Neural crest cell (in vitro differentiated cells): ENCODE measurements at regions not wholly inside any gene's neighbourhood (a gene's known extent, or its start where the extent isn't known, plus 50 kb on each side); places are given as distances from the start of the nearest gene placed in this dataset.
"Not testable (repeated sequence)": the region's sequence is repeated elsewhere in the genome, so short reads cannot be mapped to it uniquely, and the experiment has no call there.

Experiments used
- DNase-seq: peaks from one replicate; pipeline ENCODE4 v3.0.0; 2021; ENCODE audit warnings: low read depth, mixed read lengths, low spot score
- H3K27ac Mint-ChIP-seq: one replicate; pipeline ENCODE4 v1.8.0; 2021; ENCODE audit warnings: mild to moderate bottlenecking, mixed read lengths; ENCODE audit not compliant: unreplicated experiment
- H3K27me3 Mint-ChIP-seq: 2 replicates; pipeline ENCODE4 v1.8.0; 2021; ENCODE audit warnings: low read depth, mild to moderate bottlenecking, mixed read lengths
- H3K36me3 Mint-ChIP-seq: 2 replicates; pipeline ENCODE4 v1.8.0; 2021; ENCODE audit warnings: low read depth, mild to moderate bottlenecking, mixed read lengths
- H3K4me1 Mint-ChIP-seq: 2 replicates; pipeline ENCODE4 v1.8.0; 2021; ENCODE audit warnings: mixed read lengths
- H3K4me3 Mint-ChIP-seq: one replicate; pipeline ENCODE4 v1.8.0; 2021; ENCODE audit warnings: mild to moderate bottlenecking, mixed read lengths
- H3K9me3 Mint-ChIP-seq: 2 replicates; pipeline ENCODE4 v1.8.0; 2021; ENCODE audit warnings: mixed read lengths
- TF ChIP-seq, protein P1 (sequence below): fragments of 200-600 bp; sonication (generic); conservative IDR thresholded peaks from 2 replicates; pipeline ENCODE4 v1.5.0; 2021; ENCODE audit warnings: antibody characterized with exemption, mild to moderate bottlenecking

DNA sequence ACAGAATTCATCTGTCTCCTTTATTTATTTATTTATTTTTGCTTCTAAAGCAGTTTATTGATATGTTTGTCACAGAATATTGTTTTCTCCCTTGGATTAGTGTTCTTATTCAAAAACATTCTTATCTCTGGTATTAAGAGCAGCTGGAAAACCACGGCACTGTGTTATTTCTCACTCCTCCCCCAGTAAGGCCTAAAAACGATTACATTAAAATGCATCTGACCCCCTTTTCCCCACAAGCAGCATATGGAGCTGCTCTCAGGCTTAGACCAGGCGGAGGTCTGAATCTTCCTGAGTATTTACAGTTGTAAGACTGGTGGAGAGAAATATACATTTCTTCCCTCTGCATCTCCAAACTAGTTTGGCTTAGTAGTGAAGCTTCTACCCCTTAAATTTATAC lies 86.8 kb downstream of the HLX start:
- no peaks in the 10 kb centered on the region for H3K4me1 Mint-ChIP-seq
- H3K4me3 Mint-ChIP-seq, result no peak overlapping the region
- TF ChIP-seq, protein P1, sequence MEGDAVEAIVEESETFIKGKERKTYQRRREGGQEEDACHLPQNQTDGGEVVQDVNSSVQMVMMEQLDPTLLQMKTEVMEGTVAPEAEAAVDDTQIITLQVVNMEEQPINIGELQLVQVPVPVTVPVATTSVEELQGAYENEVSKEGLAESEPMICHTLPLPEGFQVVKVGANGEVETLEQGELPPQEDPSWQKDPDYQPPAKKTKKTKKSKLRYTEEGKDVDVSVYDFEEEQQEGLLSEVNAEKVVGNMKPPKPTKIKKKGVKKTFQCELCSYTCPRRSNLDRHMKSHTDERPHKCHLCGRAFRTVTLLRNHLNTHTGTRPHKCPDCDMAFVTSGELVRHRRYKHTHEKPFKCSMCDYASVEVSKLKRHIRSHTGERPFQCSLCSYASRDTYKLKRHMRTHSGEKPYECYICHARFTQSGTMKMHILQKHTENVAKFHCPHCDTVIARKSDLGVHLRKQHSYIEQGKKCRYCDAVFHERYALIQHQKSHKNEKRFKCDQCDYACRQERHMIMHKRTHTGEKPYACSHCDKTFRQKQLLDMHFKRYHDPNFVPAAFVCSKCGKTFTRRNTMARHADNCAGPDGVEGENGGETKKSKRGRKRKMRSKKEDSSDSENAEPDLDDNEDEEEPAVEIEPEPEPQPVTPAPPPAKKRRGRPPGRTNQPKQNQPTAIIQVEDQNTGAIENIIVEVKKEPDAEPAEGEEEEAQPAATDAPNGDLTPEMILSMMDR, result no peak
- H3K27ac Mint-ChIP-seq, result no peak overlapping the region
- DNase-seq, result no peak
- H3K27me3 Mint-ChIP-seq, result peaks cover 2% of the 10 kb centered on the region
- H3K9me3 Mint-ChIP-seq, result peaks cover 7% of the 10 kb centered on the region
- no peaks in the 10 kb centered on the region for H3K36me3 Mint-ChIP-seq

DNA sequence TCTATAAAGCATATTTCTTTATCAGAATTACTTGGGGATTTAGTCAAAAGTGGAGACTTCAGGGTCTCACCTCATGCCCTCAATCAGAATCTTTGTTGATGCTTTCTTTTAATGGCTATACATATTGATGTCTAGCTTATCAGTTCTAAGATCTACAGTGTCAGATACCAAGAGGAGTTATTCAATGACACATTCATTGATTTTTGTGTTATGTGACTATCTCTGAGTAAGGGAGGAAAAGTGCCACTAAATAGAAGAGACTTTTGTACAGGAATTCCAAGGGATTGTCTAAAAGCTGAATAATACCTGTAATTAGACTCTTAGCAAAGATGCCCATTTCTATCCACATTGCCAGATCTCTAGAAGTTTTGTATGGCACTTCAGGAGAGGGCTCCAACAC lies 87.2 kb downstream of the HLX start:
- H3K4me1 Mint-ChIP-seq, result no peaks in the 10 kb centered on the region
- peaks cover 4% of the 10 kb centered on the region for H3K27me3 Mint-ChIP-seq
- peaks cover 6% of the 10 kb centered on the region for H3K9me3 Mint-ChIP-seq
- DNase-seq, result no peak
- no peaks in the 10 kb centered on the region for H3K36me3 Mint-ChIP-seq
- H3K4me3 Mint-ChIP-seq, result no peak overlapping the region
- TF ChIP-seq, protein P1, result no peak
- no peak overlapping the region for H3K27ac Mint-ChIP-seq

DNA sequence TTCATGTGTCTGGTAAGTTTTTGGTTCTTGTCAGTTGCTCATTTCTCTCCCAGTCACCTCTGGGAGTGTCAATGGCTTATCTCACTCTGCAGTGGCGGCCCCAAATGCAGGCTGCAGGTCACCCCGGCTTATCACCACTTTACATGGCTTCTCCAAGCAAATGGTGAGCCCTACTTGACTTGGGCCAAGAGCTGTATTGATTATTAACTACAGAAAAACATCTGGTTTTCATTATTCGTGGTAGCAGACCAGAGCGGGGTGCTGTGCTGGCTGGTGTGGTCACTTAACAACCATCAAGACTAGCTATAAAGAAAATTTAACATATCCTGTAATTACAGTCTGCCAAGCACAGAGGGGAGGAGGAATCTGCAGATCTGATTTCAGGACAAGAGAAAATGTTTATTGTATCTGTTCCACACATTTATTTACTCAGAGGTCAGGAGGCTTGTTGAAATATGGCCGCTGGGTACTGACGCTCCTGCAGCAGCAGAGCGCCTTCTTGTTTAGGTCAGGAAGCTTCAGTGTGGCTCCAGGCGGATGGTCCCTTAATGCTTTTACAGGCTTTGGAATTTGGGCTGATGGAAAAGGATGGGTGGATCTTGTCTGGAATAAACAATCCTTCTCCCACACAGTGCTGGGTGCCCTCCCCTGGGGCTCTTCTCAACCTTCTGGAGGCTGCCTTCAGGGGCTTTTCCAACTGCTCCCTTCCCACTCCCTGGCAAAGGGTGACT lies 87.8 kb downstream of the HLX start:
- no peak for DNase-seq
- no peaks in the 10 kb centered on the region for H3K36me3 Mint-ChIP-seq
- no peak overlapping the region for H3K27ac Mint-ChIP-seq
- H3K4me1 Mint-ChIP-seq, result no peaks in the 10 kb centered on the region
- H3K9me3 Mint-ChIP-seq, result peaks cover 4% of the 10 kb centered on the region
- H3K4me3 Mint-ChIP-seq, result no peak overlapping the region
- H3K27me3 Mint-ChIP-seq, result peaks cover 4% of the 10 kb centered on the region
- TF ChIP-seq, protein P1, result no peak

DNA sequence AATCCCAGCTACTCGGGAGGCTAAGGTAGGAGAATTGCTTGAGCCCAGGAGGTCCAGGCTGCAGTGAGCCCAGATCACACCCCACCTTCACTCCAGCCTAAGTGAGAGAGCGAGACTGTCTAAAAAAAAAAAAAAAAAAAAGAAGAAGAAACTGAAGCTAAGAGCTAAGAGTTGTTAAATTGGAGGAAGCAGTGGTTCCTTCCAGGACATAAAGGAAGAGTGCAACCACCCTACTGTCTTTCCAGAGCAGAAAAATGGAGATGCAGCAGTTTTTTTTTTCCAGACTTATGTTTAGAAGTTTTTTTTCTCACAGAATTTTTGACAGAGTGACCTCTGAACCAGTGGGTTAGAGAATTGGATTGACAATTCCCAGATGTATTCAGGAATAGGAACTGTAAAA lies 88.7 kb downstream of the HLX start:
- Mint-ChIP-seq H3K27me3 (peaks cover 4% of the 10 kb centered on the region), H3K36me3 (no peaks in the 10 kb centered on the region), H3K27ac (no peak overlapping the region), H3K9me3 (peaks cover 4% of the 10 kb centered on the region), H3K4me3 (no peak overlapping the region), H3K4me1 (no peaks in the 10 kb centered on the region)
- TF ChIP-seq, protein P1, result no peak
- no peak for DNase-seq

DNA sequence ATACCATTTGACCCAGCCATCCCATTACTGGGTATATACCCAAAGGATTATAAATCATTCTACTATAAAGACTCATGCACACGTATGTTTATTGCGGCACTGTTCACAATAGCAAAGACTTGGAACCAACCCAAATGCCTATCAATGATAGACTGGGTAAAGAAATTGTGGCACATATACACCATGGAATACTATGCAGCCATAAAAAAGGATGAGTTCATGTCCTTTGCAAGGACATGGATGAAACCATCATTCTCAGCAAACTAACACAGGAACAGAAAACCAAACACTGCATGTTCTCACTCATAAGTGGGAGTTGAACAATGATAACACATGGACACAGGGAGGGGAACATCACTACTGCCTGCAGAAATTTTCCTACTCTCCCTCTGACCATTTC lies 90.0 kb downstream of the HLX start:
- not testable (repeated sequence) for H3K4me3 Mint-ChIP-seq, H3K27ac Mint-ChIP-seq, H3K9me3 Mint-ChIP-seq, H3K4me1 Mint-ChIP-seq, H3K36me3 Mint-ChIP-seq, H3K27me3 Mint-ChIP-seq, DNase-seq

DNA sequence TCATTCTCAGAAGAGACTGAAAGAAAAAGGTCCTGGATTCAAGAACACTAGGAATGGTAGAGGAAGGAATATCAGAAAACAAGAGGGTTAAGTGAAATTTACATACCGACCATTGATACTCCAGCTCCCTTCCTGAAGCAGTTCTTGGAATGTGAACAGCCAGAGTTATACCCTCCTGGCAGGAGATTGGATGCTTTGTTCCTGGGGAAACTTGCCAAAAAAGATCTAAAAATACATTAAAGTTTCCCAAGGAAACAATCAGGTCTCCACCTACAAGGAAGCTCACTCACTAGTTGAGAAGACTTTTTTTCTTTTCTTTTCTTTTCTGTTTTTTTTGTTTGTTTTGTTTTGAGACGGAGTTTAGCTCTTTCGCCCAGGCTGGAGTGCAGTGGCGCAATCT lies 91.1 kb downstream of the HLX start:
- H3K36me3 Mint-ChIP-seq, result no peaks in the 10 kb centered on the region
- H3K27ac Mint-ChIP-seq, result no peak overlapping the region
- H3K9me3 Mint-ChIP-seq, result no peaks in the 10 kb centered on the region
- TF ChIP-seq, protein P1, result no peak
- DNase-seq, result no peak
- peaks cover 2% of the 10 kb centered on the region for H3K27me3 Mint-ChIP-seq
- no peak overlapping the region for H3K4me3 Mint-ChIP-seq
- no peaks in the 10 kb centered on the region for H3K4me1 Mint-ChIP-seq
